ENCODE measurements at regions not wholly inside any gene's neighbourhood (a gene's known extent, or its start where the extent isn't known, plus 50 kb on each side); places are given as distances from the start of the nearest gene placed in this dataset.

DNA sequence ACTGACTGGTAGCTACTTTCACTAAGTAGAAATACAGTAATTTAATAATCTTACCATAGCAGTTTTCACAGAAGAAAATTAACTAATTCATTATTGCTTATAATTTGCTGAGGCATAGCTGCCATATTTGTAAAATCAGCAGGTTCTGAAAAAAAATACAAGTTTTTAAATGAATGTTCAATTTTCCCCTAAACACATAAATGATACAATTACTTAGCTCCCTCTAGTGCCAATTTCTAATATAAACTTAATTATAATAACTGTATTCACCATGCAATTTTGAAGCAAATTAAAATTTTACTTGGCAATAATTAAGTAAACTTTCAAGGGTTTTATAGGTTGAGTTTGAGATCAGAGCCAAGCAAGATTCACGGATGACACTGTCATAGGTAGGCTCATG is 1321.6 kb upstream of the ACVR2A start:
- no peak for TF ChIP-seq EP300 (IDR thresholded peaks at IDR 0.05)
- TF ChIP-seq CTCF (IDR thresholded peaks at IDR 0.05) = no peak
- no peak for TF ChIP-seq POLR2A (IDR thresholded peaks at IDR 0.05)
- TF ChIP-seq POLR2AphosphoS5 (IDR thresholded peaks at IDR 0.05) = no peak
